IMR-90 (cell line): ENCODE measurements at regions not wholly inside any gene's neighbourhood (a gene's known extent, or its start where the extent isn't known, plus 50 kb on each side); places are given as distances from the start of the nearest gene placed in this dataset.

Experiments
- ATAC-seq: fragments of 200-7000 bp; cut with Tn5 transposase; 2 replicates; pipeline ENCODE4 v1.9.1; 2020; ENCODE audit warnings: low read depth, mild to moderate bottlenecking, moderate library complexity
- BruUV-seq: library from RNA; stranded (reverse); fragments of 400-500 nt; replicated peaks from 2 replicates; lab custom pipeline; 2021; lab: Mats Ljungman, UMichigan
- CTCF ChIA-PET: fragments of 300-600 bp; formaldehyde crosslinking; extraction: SDS; loops from one replicate; lab custom pipeline; 2021; ENCODE audit warnings: antibody characterized with exemption; lab: Yijun Ruan, JAX
- POLR2A ChIA-PET: fragments of 300-600 bp; sonication (Branson Sonifier 250); formaldehyde crosslinking; loops from one replicate; lab custom pipeline; 2022; ENCODE audit warnings: antibody characterized with exemption; ENCODE audit not compliant: unreplicated experiment; lab: Charles Lee
- DNase-seq: peaks from one replicate; pipeline ENCODE4 v3.0.0; 2013
- H2AFZ ChIP-seq: replicated peaks from 2 replicates; pipeline ENCODE3; 2013; ENCODE audit warnings: low read length, mild to moderate bottlenecking; ENCODE audit not compliant: poor library complexity
- H2AK5ac ChIP-seq: 2 replicates; pipeline ENCODE4 v1.6.1; 2013; ENCODE audit warnings: low read depth, low read length, inconsistent platforms
- H2AK9ac ChIP-seq: replicated peaks from 2 replicates; pipeline ENCODE3; 2013; ENCODE audit warnings: mild to moderate bottlenecking, low read depth, low read length, moderate library complexity; ENCODE audit not compliant: poor library complexity
- H2BK120ac ChIP-seq: 2 replicates; pipeline ENCODE4 v1.6.1; 2013; ENCODE audit warnings: low read depth, low read length, inconsistent platforms
- H2BK15ac ChIP-seq: 3 replicates; pipeline ENCODE4 v1.6.1; 2013; ENCODE audit warnings: low read depth, low read length, inconsistent platforms
- H2BK20ac ChIP-seq: 2 replicates; pipeline ENCODE4 v1.6.1; 2013; ENCODE audit warnings: low read depth, mild to moderate bottlenecking, inconsistent platforms, low read length, moderate library complexity
- H2BK5ac ChIP-seq: 2 replicates; pipeline ENCODE4 v1.6.1; 2013; ENCODE audit warnings: mild to moderate bottlenecking, low read depth, low read length, inconsistent platforms; ENCODE audit not compliant: poor library complexity, severe bottlenecking
- H3K14ac ChIP-seq: replicated peaks from 2 replicates; pipeline ENCODE4 v1.6.1; 2013; ENCODE audit warnings: low read depth, low read length, inconsistent platforms
- H3K18ac ChIP-seq: 2 replicates; pipeline ENCODE4 v1.6.1; 2013; ENCODE audit warnings: low read depth, low read length, control low read depth
- H3K23ac ChIP-seq: 2 replicates; pipeline ENCODE4 v1.6.1; 2013; ENCODE audit warnings: low read depth, low read length, inconsistent platforms
- H3K27ac ChIP-seq: 2 replicates; pipeline ENCODE4 v1.5.1; 2013; ENCODE audit warnings: mild to moderate bottlenecking, control low read depth, low read length; ENCODE audit not compliant: insufficient read depth
- H3K27me3 ChIP-seq: 2 replicates; pipeline ENCODE4 v1.6.1; 2013; ENCODE audit warnings: low read length; ENCODE audit not compliant: control insufficient read depth, insufficient read depth
- H3K36me3 ChIP-seq: 2 replicates; pipeline ENCODE4 v1.6.1; 2013; ENCODE audit warnings: low read length, mixed read lengths; ENCODE audit not compliant: control insufficient read depth, insufficient read depth
- H3K4ac ChIP-seq: 2 replicates; pipeline ENCODE4 v1.6.1; 2013; ENCODE audit warnings: low read depth, low read length, inconsistent platforms
- H3K4me1 ChIP-seq: 2 replicates; pipeline ENCODE4 v1.6.1; 2013; ENCODE audit warnings: low read length, mixed read lengths; ENCODE audit not compliant: control insufficient read depth, insufficient read depth
- H3K4me2 ChIP-seq: 2 replicates; pipeline ENCODE4 v1.6.1; 2013; ENCODE audit warnings: low read depth, mild to moderate bottlenecking, control low read depth, low read length, moderate library complexity
- H3K4me3 ChIP-seq: 2 replicates; pipeline ENCODE4 v1.5.1; 2013; ENCODE audit warnings: low read depth, mild to moderate bottlenecking, control low read depth, low read length, moderate library complexity; ENCODE audit not compliant: insufficient read depth
- H3K56ac ChIP-seq: 2 replicates; pipeline ENCODE4 v1.6.1; 2013; ENCODE audit warnings: low read length, inconsistent platforms; ENCODE audit not compliant: insufficient read depth; ENCODE audit errors: extremely low read depth
- H3K79me1 ChIP-seq, 2 experiments: 2 replicates each; pipeline ENCODE4 v1.6.1; 2013; ENCODE audit warnings: low read length in 2 of 2, inconsistent platforms in 1 of 2, low read depth in 1 of 2
- H3K9ac ChIP-seq: 2 replicates; pipeline ENCODE4 v1.6.1; 2013; ENCODE audit warnings: low read depth, low read length, control low read depth
- H3K9me1 ChIP-seq: 2 replicates; pipeline ENCODE4 v1.6.1; 2013; ENCODE audit warnings: low read length, inconsistent platforms; ENCODE audit not compliant: insufficient read depth
- H3K9me3 ChIP-seq: 2 replicates; pipeline ENCODE4 v1.6.1; 2013; ENCODE audit warnings: low read length; ENCODE audit not compliant: control insufficient read depth, insufficient read depth
- H4K20me1 ChIP-seq: 2 replicates; pipeline ENCODE4 v1.6.1; 2013; ENCODE audit warnings: low read length, inconsistent platforms; ENCODE audit not compliant: insufficient read depth
- H4K5ac ChIP-seq: 2 replicates; pipeline ENCODE4 v1.6.1; 2013; ENCODE audit warnings: mild to moderate bottlenecking, low read depth, low read length, control low read depth
- H4K8ac ChIP-seq, 2 experiments: 2 replicates each; pipeline ENCODE4 v1.6.1; 2013; ENCODE audit warnings: low read depth in 2 of 2, low read length in 2 of 2, control low read depth in 1 of 2, inconsistent platforms in 1 of 2
- H4K91ac ChIP-seq: 2 replicates; pipeline ENCODE4 v1.6.1; 2013; ENCODE audit warnings: low read depth, low read length, inconsistent platforms; ENCODE audit not compliant: insufficient read depth
- ELK1 ChIP-seq: fragments of 150-350 bp; IDR thresholded peaks from 2 replicates; pipeline ENCODE4 v1.6.1; 2016; ENCODE audit warnings: low read depth, mild to moderate bottlenecking, low read length, moderate library complexity, borderline replicate concordance
- WGBS, 2 experiments: methylation state at CpG; one replicate each; pipeline versions ENCODE4 v1.1.5 to v1.1.7; 2013; ENCODE audit warnings: missing lambda C conversion rate in 2 of 2; ENCODE audit not compliant: insufficient read length in 1 of 2; ENCODE audit errors: extremely low coverage in 2 of 2; 5-methylcytosine and 5-hydroxymethylcytosine counted together
- dilution Hi-C: fragments of 300-500 bp; cut with HindIII; formaldehyde crosslinking; loops from one replicate; pipeline ENCODE4 v1.14.3; 2018; ENCODE audit warnings: low sequenced_read_pairs; ENCODE audit not compliant: unreplicated experiment
- in situ Hi-C: fragments of 300-500 bp; cut with MboI; formaldehyde crosslinking; loops from 3 replicates; pipeline ENCODE4 v1.14.3; 2019; ENCODE audit warnings: low sequenced_read_pairs, inconsistent platforms, mixed read lengths
- intact Hi-C: fragments of 100-400 bp; cut with micrococcal nuclease; formaldehyde crosslinking; loops from 2 replicates; pipeline ENCODE4 v1.10.0; 2022

- no peak overlapping the region for H3K23ac ChIP-seq
- no peak overlapping the region for H3K4me2 ChIP-seq
- H2BK5ac ChIP-seq = no peak overlapping the region
- no peak overlapping the region for H2BK120ac ChIP-seq
- no peak overlapping the region for H3K14ac ChIP-seq
- CTCF ChIA-PET = interaction anchor here (0.6 kb wide), 1 partner anchor 685 kb away, joined by 3 read pairs; no protein-coding TSS in a partner anchor
- H3K4me3 ChIP-seq = no peak overlapping the region
- dilution Hi-C loops = no loop called here
- H3K56ac ChIP-seq = no peak overlapping the region
- WGBS, 2 experiments = no CpG with 5 or more reads among the region's 1 CpG
- DNase-seq = peak; percentile 58
- intact Hi-C loops = no loop called here
- peaks cover 2% of the 10 kb centered on the region for H3K4me1 ChIP-seq
- no peak overlapping the region for H2AK5ac ChIP-seq
- no peak overlapping the region for H4K8ac ChIP-seq
- no peak overlapping the region for H2BK15ac ChIP-seq
- no peak overlapping the region for H3K4ac ChIP-seq
- H3K9me3 ChIP-seq = no peaks in the 10 kb centered on the region
- POLR2A ChIA-PET = no interaction called here
- no peak overlapping the region for H2BK20ac ChIP-seq
- no peak overlapping the region for H2AK9ac ChIP-seq
- in situ Hi-C loops = no loop called here
- H3K18ac ChIP-seq = no peak overlapping the region
- no peaks in the 10 kb centered on the region for H3K36me3 ChIP-seq
- H3K9ac ChIP-seq = no peak overlapping the region
- no peak overlapping the region for H2AFZ ChIP-seq
- H3K79me1 ChIP-seq = no peaks in the 10 kb centered on the region
- H3K27me3 ChIP-seq = no peaks in the 10 kb centered on the region
- H4K20me1 ChIP-seq = no peaks in the 10 kb centered on the region
- H4K5ac ChIP-seq = no peak overlapping the region
- no peak overlapping the region for H3K27ac ChIP-seq
- no TSS peak for BruUV-seq
- ATAC-seq = no peak
- no peak overlapping the region for H4K91ac ChIP-seq
- no peaks in the 10 kb centered on the region for H3K9me1 ChIP-seq
- TF ChIP-seq ELK1 = no peak
Measured at GRCh38 chr3:106337116-106337515, 468.3 kb upstream of the CBLB start.
